RWPE1 (cell line): ENCODE measurements at regions not wholly inside any gene's neighbourhood (a gene's known extent, or its start where the extent isn't known, plus 50 kb on each side); places are given as distances from the start of the nearest gene placed in this dataset.

Experiments used
- CTCF ChIA-PET: fragments of 350-600 bp; sonication (Branson Sonifier 250); formaldehyde crosslinking; extraction: SDS; loops from one replicate; lab custom pipeline; 2021; lab: Yijun Ruan, JAX
- POLR2A ChIA-PET: fragments of 400-600 bp; formaldehyde crosslinking; extraction: SDS; loops from one replicate; lab custom pipeline; 2020; ENCODE audit warnings: antibody characterized with exemption; ENCODE audit not compliant: low non-redundant PET; lab: Yijun Ruan, JAX
- DNase-seq: peaks from one replicate; pipeline ENCODE4 v3.0.0; 2012; ENCODE audit warnings: low spot score
- H3K27ac ChIP-seq: fragments of 450-650 bp; 2 replicates; pipeline ENCODE4 v1.5.1; 2017
- CTCF ChIP-seq: fragments of 450-650 bp; conservative IDR thresholded peaks from 2 replicates; pipeline ENCODE4 v1.5.1; 2017; ENCODE audit warnings: low read depth, mild to moderate bottlenecking

GRCh38 chr17:71550675-71551074 lies 570.1 kb upstream of the SOX9 start:
- CTCF ChIA-PET = no interaction called here
- no peak overlapping the region for H3K27ac ChIP-seq
- POLR2A ChIA-PET = no interaction called here
- TF ChIP-seq CTCF = no peak
- no peak for DNase-seq

GRCh38 chr17:71553381-71553780 lies 567.4 kb upstream of the SOX9 start:
- TF ChIP-seq CTCF = no peak
- DNase-seq = no peak
- POLR2A ChIA-PET = no interaction called here
- CTCF ChIA-PET = no interaction called here
- no peak overlapping the region for H3K27ac ChIP-seq

GRCh38 chr17:71558901-71559300 lies 561.9 kb upstream of the SOX9 start:
- no peak overlapping the region for H3K27ac ChIP-seq
- CTCF ChIA-PET = no interaction called here
- POLR2A ChIA-PET = no interaction called here
- no peak for TF ChIP-seq CTCF
- no peak for DNase-seq

- H3K27ac ChIP-seq = no peak overlapping the region
- no peak for TF ChIP-seq CTCF
- ChIA-PET CTCF (interaction anchor here (0.6 to 0.7 kb wide), 2 partner anchors 1420 to 1605 kb away, joined by 3 read pairs; no protein-coding TSS in a partner anchor), POLR2A (no interaction called here)
- peak; percentile 10 for DNase-seq
Measured at GRCh38 chr17:71572343-71572742, 548.5 kb upstream of the SOX9 start.

GRCh38 chr17:71578446-71578845 lies 542.4 kb upstream of the SOX9 start:
- H3K27ac ChIP-seq = no peak overlapping the region
- ChIA-PET CTCF (interaction anchor here (1.3 kb wide), 1 partner anchor 13 kb away, joined by 4 read pairs; no protein-coding TSS in a partner anchor), POLR2A (no interaction called here)
- no peak for TF ChIP-seq CTCF
- DNase-seq = no peak

- POLR2A ChIA-PET = no interaction called here
- no peak for DNase-seq
- CTCF ChIA-PET = no interaction called here
- no peak for TF ChIP-seq CTCF
- no peak overlapping the region for H3K27ac ChIP-seq
Measured at GRCh38 chr17:71580220-71580619, 540.6 kb upstream of the SOX9 start.

- H3K27ac ChIP-seq = no peak overlapping the region
- POLR2A ChIA-PET = no interaction called here
- no peak for DNase-seq
- CTCF ChIA-PET = interaction anchor here (0.7 kb wide), 1 partner anchor 521 kb away, joined by 3 read pairs; no protein-coding TSS in a partner anchor
- no peak for TF ChIP-seq CTCF
Measured at GRCh38 chr17:71585540-71585939, 535.3 kb upstream of the SOX9 start.
